ENCODE measurements at regions not wholly inside any gene's neighbourhood (a gene's known extent, or its start where the extent isn't known, plus 50 kb on each side); places are given as distances from the start of the nearest gene placed in this dataset.
"Not testable (repeated sequence)": the region's sequence is repeated elsewhere in the genome, so short reads cannot be mapped to it uniquely, and the experiment has no call there.

DNA sequence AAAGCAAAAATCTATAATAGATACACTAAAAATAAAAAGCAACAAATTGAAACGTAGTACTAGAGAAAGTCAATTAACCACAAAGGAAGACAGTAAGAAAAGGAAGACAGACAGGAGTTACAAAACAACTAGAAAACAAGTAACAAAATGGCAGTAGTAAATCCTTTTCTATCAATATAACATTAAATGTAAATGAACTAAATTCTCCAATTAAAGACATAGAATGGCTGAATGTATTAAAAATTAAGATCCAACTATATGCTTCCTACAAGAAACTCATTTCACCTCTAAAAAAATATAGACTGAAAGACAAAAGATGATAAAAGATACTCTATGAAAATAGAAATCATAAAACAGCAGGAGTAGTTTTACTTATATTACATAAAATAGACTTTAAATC, 79.1 kb downstream of the CTH start:
- no peak for DNase-seq (ENCODE audit: low read depth)

GRCh38 chr1:70495370-70495769, 84.3 kb downstream of the CTH start:
- no peak for DNase-seq (ENCODE audit: low read depth)

DNA sequence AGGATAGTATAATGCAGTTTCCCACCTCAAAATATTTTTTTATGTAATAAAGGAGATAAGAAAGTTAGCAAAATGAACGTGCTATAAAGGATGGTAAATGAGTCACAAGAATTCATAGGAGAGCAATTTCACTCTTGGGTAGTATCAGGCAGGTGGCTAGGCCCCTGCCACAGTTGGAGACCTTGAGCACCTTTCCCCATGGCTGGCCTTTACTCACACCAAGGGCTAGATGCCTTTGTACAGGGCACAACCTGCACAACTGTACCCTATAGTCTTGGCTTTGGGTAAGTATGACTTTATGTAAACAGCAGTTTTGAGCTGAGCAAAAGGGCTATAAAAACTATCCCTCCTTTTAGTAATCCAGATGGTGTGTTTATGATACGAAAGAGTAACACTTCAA, 85.1 kb downstream of the CTH start:
- no peak for DNase-seq (ENCODE audit: low read depth)

DNA sequence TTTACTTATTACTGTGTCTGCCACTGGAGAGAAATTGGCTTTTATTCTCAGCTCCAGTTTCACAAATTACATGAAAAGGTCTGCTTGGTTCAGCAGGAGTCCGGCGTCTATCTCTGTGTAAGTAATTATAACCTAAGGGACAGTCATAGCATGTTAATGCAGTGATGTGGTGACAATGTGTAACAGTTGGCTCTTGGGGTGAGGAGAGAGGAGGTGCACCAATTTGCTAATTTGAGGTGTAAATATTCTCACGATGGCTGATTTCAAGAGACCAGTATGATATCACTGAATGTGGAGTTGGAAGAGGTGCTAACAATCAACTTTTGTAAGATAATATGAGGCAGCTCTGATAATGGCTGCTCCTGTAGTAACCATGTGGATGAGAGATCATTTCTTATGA, 86.1 kb downstream of the CTH start:
- DNase-seq (ENCODE audit: low read depth) = no peak

DNA sequence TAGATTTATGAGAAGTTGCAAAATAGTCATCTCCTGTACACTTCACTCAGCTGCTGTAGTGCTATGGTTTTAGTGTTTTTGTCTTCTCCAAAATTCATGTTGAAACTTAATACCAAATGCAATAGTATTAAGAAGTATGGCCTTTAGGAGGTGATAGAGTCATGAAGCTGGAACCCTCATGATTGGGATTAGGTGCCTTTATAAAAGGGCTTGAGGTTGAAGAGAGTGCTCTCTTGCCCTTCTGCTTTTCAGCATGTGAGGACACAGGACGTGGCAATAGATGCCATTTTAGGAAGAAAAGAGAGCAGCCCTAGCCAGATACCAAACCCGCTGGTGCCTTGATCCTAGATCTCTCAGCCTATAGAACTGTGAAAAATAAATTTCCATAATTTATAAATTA, 87.6 kb downstream of the CTH start:
- no peak for DNase-seq (ENCODE audit: low read depth)

GRCh38 chr1:70499695-70500094, 88.6 kb downstream of the CTH start:
- peak; percentile 44 for DNase-seq (ENCODE audit: low read depth)

- DNase-seq (ENCODE audit: low read depth) = peak; percentile 58
These were observed 92.3 kb downstream of the CTH start for GRCh38 chr1:70503358-70503757.

DNA sequence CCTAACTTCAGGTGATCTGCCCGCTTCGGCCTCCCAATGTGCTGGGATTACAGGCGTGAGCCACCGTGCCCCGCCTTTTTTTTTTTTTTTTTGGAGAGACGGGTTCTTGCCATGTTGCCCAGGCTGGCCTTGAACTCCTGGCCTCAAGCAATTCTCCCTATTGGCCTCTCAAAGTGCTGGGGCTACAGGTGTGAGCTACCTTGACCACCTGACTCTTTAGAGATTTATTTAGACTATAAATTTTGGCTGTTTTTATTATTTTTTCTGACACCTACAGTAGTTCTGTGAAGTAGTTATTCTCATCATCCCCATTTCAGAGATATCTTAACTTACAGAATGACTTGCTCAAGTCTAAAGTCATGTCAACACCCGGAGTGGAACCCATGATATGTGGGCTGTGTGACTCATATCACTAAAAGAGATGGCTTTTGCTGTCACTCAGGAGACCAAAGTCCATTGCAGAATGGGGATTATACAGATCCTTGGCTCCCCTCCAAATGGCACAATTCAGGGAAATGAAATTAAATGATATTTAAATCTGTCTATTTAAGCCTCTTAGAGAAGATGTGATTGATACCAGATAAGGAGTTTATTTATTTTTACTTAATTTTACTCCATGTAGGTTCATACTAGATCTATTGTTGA, 93.2 kb downstream of the CTH start:
- peak; percentile 8 for DNase-seq (ENCODE audit: low read depth)

GRCh38 chr1:70504821-70505193, 93.7 kb downstream of the CTH start:
- DNase-seq (ENCODE audit: low read depth) = peak; percentile 46

- not testable (repeated sequence) for DNase-seq (ENCODE audit: low read depth)
These were observed 96.9 kb downstream of the CTH start for GRCh38 chr1:70507991-70508390.

DNA sequence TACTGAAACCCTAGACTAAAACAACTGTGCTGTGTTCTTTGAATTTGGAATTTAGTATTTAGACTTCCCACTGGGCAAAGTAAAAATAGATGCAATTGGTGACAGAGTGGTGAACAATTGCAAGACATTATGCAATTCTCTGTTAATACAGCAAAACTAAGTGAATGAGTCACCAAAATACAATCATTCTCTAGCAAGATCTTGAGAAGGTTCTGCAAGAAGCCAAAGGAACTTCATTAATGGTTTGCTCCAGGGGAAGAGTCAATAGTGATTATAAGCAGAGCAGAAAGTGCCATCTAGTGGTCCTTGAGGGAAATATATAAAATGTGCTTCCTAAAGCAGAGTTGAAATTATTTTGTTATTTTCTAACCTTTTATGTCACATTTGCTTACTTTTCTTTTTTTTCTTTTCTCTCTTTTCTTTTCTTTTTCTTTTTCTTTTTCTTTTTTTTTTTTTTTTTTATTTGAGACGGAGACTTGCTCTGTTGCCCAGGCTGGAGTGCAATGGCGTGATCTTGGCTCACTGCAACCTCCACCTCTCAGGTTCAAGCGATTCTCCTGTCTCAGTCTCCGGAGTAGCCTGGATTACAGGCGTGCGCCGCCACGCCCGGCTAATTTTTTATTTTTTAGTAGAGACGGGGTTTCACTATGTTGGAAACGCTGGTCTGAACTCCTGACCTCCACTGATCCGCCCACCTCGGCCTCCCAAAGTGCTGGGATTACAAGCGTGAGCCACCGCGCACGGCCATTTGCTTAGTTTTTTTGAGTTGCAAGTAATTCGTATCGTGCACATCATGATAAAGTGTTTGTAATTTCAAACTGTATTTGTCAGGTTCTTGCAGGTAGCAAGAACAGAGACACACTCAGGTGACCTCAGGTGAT, 99.2 kb downstream of the CTH start:
- DNase-seq (ENCODE audit: low read depth) = peak; percentile 85

DNA sequence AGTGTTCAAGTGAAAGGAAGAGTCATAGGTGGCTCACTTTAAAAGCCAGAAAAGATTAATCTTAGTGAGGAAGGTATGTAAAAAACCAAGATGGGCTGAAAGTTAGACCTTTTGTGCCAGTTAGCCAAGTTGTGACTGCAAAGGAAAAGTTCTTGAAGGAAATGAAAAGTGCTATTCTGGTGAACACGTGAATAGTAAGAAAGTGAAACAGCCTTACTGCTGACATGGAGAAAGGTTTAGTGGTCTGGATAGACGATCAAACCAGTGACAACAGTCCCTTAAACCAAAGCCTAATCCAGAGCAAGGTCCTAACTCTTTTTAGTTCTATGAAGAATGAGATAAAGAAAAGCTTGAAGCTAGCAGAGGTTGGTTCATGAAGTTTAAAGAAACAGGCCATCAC, 106.4 kb downstream of the CTH start:
- no peak for DNase-seq (ENCODE audit: low read depth)

DNA sequence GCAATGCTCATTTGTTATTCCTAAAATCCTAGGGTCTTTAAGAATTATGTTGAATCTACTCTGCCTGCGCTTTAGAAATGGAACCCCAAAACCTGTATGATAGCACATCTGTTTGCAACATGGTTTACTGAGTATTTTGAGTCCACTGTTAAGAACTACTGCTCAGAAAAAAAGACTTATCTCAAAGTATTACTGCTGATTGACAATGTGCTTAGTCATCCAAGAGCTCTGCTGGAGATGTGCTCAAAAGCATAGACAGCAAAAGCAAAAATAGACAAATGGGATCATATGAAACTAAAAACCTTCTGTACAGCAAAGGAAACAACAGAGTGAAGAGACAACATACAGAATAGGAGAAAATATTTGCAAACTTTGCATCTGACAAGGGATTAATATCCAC, 107.0 kb downstream of the CTH start:
- no peak for DNase-seq (ENCODE audit: low read depth)

DNA sequence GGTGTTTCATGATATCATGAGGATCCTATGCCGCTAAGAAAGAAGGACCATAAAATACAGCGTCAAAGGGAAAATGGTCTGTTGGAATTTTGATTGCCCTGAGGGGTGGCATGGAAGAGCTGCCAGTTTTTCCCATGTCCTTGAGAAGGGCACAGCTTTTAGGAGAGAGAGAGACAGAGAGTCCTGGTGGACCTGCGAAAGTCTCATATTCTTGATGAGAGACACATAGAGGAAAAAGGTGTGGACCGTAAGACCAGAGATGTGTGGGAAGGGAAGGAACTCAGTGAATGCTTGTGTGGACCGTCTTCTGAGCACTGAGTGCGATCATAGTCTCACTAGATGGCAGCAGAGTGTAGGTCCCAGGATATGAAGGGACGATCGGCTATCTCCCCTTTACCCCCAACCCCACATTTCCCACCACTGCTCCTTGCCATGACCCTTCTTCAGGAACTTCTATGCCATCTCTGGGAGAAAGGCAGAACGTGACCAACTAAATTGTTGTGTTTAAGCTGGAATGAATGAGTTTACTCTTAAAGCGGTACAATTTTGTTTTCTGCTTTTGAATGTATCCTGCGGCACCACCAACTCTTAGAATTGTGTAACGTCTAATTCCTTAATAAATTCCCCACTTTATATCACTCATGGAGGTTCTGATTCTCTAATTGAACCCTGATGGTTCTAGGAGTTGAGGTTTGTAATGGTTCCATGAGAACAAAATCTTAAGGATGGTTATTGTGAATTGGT, 117.7 kb downstream of the CTH start:
- DNase-seq (ENCODE audit: low read depth) = peak; percentile 46

DNA sequence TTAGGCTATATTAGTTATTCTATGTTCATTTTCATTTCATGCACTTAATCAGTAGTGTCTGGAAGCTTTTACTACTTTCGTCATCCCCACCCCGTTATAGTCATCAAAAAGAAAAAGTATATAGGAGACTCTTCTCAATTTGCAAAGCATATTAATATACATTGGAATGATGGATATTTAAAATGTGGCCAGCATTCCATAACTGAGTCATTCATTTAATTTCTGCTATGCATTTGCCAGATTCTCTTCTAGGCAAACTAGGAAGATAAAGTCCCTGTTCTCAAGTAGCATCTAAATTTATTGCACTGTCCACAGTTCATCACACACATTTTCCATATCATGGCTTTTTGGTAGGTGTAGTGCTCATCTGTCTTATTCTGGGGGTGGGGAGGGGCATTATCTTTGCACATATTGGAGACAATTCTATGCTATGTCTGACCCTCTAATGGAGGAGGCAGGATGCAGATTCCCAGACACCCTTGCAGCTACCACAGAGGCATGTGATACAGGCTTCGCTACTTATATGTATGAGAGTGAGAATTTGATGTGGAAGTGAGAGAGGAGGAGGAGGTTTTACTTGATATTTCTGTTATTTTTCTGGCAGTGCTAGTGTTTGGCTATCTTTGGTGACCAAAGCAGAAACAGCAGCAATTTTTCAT, 125.8 kb downstream of the CTH start:
- DNase-seq (ENCODE audit: low read depth) = no peak

DNA sequence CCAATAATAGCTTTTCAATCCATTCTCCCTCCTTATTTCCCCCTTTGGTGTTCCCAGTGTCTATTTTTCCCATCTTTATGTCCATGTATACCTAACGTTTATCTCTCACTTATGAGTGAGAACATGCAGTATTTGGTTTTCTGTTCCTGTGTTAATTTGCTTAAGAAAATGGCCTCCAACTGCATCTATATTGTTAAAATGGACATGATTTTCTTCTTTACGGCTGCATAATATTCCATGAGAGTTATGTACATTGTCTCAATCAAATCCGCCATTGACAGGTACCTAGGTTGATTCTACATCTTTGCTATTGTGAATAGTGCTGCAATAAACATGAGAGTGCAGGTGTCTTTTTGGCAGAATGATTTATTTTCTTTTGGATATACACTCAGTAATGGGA, 126.7 kb downstream of the CTH start:
- no peak for DNase-seq (ENCODE audit: low read depth)

DNA sequence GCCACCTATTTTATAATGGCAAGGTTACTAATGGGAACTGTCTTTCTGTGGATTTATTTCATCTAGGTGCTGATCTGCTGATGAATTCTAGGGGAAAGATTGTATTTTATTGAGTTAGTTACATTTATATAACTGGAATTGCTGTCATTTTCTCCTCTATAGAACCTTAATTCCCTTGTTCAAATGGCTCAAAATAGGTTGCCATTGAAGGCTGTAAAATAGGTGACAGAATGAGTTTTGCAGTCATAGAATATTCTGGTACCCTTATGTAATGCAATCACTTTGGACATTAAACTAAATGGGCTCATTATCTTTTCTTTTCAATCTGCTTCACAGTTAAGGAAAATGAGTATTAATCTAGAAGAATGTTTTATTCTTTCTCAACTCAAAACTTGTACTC, 131.0 kb downstream of the CTH start:
- DNase-seq (ENCODE audit: low read depth) = no peak

- DNase-seq (ENCODE audit: low read depth) = no peak
These were observed 131.8 kb downstream of the CTH start for GRCh38 chr1:70542856-70543255.

GRCh38 chr1:70546726-70547125, 135.7 kb downstream of the CTH start:
- no peak for DNase-seq (ENCODE audit: low read depth)

DNA sequence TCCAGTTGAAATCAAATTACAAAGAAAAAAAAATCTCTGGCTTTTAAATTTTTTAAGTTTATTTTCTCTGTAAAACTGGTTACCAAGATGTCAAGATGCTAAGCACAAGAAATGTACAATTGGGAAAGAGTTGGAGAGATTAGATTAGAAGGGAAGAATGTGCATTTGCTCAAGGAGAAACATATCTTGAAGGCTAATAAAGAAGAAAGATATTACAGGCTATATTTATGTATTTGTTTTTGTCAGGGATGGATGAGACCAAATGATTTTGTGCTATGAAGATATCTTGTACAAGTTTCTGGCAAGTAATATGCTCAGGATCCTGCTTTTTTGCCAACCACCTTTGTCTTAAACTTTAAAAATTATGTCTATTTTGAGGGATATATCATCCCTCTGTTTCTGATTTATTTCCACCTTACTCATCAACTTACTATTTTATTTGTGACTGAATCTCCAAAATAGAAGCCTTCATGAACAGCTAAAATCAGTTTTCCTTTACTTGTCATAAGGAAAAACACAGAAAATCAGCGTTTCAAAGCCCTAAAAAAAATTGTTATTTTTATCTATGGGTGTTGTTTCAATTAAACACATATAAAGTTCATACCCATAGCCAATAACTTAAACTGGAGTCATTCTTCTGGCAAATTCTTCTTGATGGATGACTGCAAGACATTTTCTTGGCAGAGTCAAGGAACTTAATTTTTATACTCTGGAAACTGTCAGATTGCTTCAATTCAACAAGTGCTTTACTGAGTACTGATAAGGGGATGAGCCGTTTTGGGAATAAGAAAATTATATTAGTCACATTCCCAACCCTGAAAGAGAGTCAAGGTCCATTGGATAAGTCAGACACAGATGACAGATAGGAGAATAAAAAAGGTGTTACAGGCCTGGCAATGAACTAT, 141.8 kb downstream of the CTH start:
- DNase-seq (ENCODE audit: low read depth) = no peak

DNA sequence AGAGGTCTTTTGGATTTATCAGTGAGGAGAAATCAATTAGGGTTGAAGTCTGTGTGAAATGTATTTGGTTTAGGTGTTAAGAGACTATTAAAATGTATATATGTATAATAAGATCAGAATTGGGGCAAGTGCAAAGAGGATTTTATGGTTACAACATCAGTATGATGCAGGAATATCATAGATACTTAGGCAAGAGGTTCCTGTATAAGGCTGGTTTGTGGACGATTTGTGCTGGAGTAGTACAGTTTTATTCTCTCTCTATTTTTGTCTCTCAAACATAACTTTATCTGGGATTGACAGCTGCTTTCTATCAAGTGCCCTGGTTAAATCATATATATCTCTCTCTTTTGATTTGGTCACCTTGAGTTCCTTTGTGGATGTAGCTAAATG, 142.5 kb downstream of the CTH start:
- DNase-seq (ENCODE audit: low read depth) = no peak
